SK-N-SH (cell line): ENCODE measurements at regions not wholly inside any gene's neighbourhood (a gene's known extent, or its start where the extent isn't known, plus 50 kb on each side); places are given as distances from the start of the nearest gene placed in this dataset.

Source experiments
- CTCF ChIA-PET: fragments of 300-600, 350-600 bp; formaldehyde crosslinking; extraction: SDS; loops from one replicate; lab custom pipeline; 2021; lab: Yijun Ruan, JAX
- POLR2A ChIA-PET: fragments of 350-600 bp; sonication (Branson Sonifier 250); formaldehyde crosslinking; extraction: SDS; loops from one replicate; lab custom pipeline; 2020; ENCODE audit warnings: antibody characterized with exemption, inconsistent platforms; lab: Yijun Ruan, JAX
- DNase-seq: peaks from one replicate; pipeline ENCODE4 v3.0.0; 2012
- H2AFZ ChIP-seq: fragments of 200-600 bp; sonication (generic); 2 replicates; pipeline ENCODE4 v1.8.1; 2016; ENCODE audit warnings: antibody characterized with exemption, mild to moderate bottlenecking, low read depth
- H3F3A ChIP-seq: fragments of 200-600 bp; sonication (generic); replicated peaks from 2 replicates; pipeline ENCODE3; 2016; ENCODE audit warnings: antibody characterized with exemption, mild to moderate bottlenecking; ENCODE audit not compliant: insufficient read depth
- H3K27ac ChIP-seq, 2 experiments: fragments of 200-500 bp in 1 of 2; fragments of 200-600 bp in 1 of 2; sonication (Bioruptor generic) in 1 of 2; sonication (generic), shearing (Covaris generic) in 1 of 2; 2 replicates each; pipeline versions ENCODE4 v1.5.1 to v1.6.1; 2014 to 2016; ENCODE audit warnings: low read depth in 2 of 2, inconsistent platforms in 1 of 2, low read length in 1 of 2, mild to moderate bottlenecking in 1 of 2, mixed read lengths in 1 of 2
- H3K27me3 ChIP-seq: fragments of 200-600 bp; sonication (generic), shearing (Covaris generic); 2 replicates; pipeline ENCODE4 v1.6.1; 2016; ENCODE audit warnings: mixed run types; ENCODE audit not compliant: insufficient read depth
- H3K36me3 ChIP-seq, 2 experiments: fragments of 200-500 bp in 1 of 2; fragments of 200-600 bp in 1 of 2; sonication (Bioruptor generic) in 1 of 2; sonication (generic) in 1 of 2; replicated peaks in 1 of 2; 2 replicates each; pipeline versions ENCODE3 to v1.5.1; 2014 to 2016; ENCODE audit warnings: low read length in 1 of 2, mild to moderate bottlenecking in 1 of 2; ENCODE audit not compliant: insufficient read depth in 2 of 2, control insufficient read depth in 1 of 2
- H3K4me1 ChIP-seq, 2 experiments: fragments of 200-500 bp in 1 of 2; fragments of 200-600 bp in 1 of 2; sonication (Bioruptor generic) in 1 of 2; sonication (generic), shearing (Covaris generic) in 1 of 2; 2 replicates each; pipeline versions ENCODE4 v1.5.1 to v1.6.1; 2014 to 2016; ENCODE audit warnings: low read depth in 1 of 2, low read length in 1 of 2, mixed run types in 1 of 2; ENCODE audit not compliant: insufficient read depth in 2 of 2, control insufficient read depth in 1 of 2
- H3K4me2 ChIP-seq: fragments of 200-600 bp; sonication (generic), shearing (Covaris generic); 2 replicates; pipeline ENCODE4 v1.6.1; 2017; ENCODE audit warnings: mixed run types
- H3K4me3 ChIP-seq, 2 experiments: fragments of 200-500 bp in 1 of 2; fragments of 200-600 bp in 1 of 2; sonication (Bioruptor generic) in 1 of 2; sonication (generic), shearing (Covaris generic) in 1 of 2; 2 replicates each; pipeline versions ENCODE4 v1.5.1 to v1.8.1; 2014 to 2016; ENCODE audit warnings: low read depth in 2 of 2, inconsistent platforms in 1 of 2, low read length in 1 of 2, mild to moderate bottlenecking in 1 of 2, mixed read lengths in 1 of 2, moderate library complexity in 1 of 2
- H3K79me2 ChIP-seq: fragments of 200-600 bp; sonication (generic); 2 replicates; pipeline ENCODE4 v1.8.1; 2017; ENCODE audit warnings: mild to moderate bottlenecking; ENCODE audit not compliant: insufficient read depth
- H3K9ac ChIP-seq: fragments of 200-600 bp; sonication (generic); 2 replicates; pipeline ENCODE4 v1.6.1; 2017; ENCODE audit warnings: mixed run types
- H3K9me2 ChIP-seq: fragments of 200-600 bp; sonication (generic); 2 replicates; pipeline ENCODE4 v1.6.1; 2017; ENCODE audit warnings: mixed run types
- H3K9me3 ChIP-seq: fragments of 200-600 bp; sonication (generic); 2 replicates; pipeline ENCODE4 v1.6.1; 2017; ENCODE audit warnings: mixed run types, mild to moderate bottlenecking, moderate library complexity
- H4K20me1 ChIP-seq: fragments of 200-600 bp; sonication (generic); 2 replicates; pipeline ENCODE4 v1.6.1; 2017; ENCODE audit warnings: mild to moderate bottlenecking, mixed run types; ENCODE audit not compliant: insufficient read depth
- CHD2 ChIP-seq: fragments of 150-350 bp; IDR thresholded peaks from 2 replicates; pipeline ENCODE4 v1.6.1; 2018; ENCODE audit warnings: low read length; ENCODE audit not compliant: partially characterized antibody
- ELF1 ChIP-seq: IDR thresholded peaks from 2 replicates; pipeline ENCODE4 v1.4.0; 2012
- FOSL2 ChIP-seq: IDR thresholded peaks from 2 replicates; pipeline ENCODE4 v1.4.0; 2012; ENCODE audit warnings: low read depth, mild to moderate bottlenecking, moderate library complexity, borderline replicate concordance
- GABPA ChIP-seq: IDR thresholded peaks from 2 replicates; pipeline ENCODE4 v1.4.0; 2012; ENCODE audit warnings: low read depth, mild to moderate bottlenecking
- JUND ChIP-seq: IDR thresholded peaks from 2 replicates; pipeline ENCODE4 v1.4.0; 2012
- NFIC ChIP-seq: IDR thresholded peaks from 2 replicates; pipeline ENCODE4 v1.4.0; 2012; ENCODE audit warnings: borderline replicate concordance
- NRF1 ChIP-seq: IDR thresholded peaks from 2 replicates; pipeline ENCODE4 v1.6.1; 2012; ENCODE audit warnings: low read depth, mild to moderate bottlenecking, low read length
- POLR2AphosphoS5 ChIP-seq: IDR thresholded peaks from 2 replicates; pipeline ENCODE4 v1.6.1; 2012; ENCODE audit warnings: low read depth, low read length
- RAD21 ChIP-seq: IDR thresholded peaks from 2 replicates; pipeline ENCODE4 v1.6.1; 2012; ENCODE audit warnings: mild to moderate bottlenecking, low read length
- RCOR1 ChIP-seq: fragments of 150-350 bp; IDR thresholded peaks from 2 replicates; pipeline ENCODE4 v1.6.1; 2017; ENCODE audit warnings: antibody characterized with exemption, low read length
- RXRA ChIP-seq: IDR thresholded peaks from 2 replicates; pipeline ENCODE4 v1.4.0; 2012; ENCODE audit warnings: low read depth, mild to moderate bottlenecking, borderline replicate concordance
- SMC3 ChIP-seq: IDR thresholded peaks from 2 replicates; pipeline ENCODE4 v1.6.1; 2012; ENCODE audit warnings: low read depth, low read length, improper control_type of control experiment
- TAF1 ChIP-seq: IDR thresholded peaks from 2 replicates; pipeline ENCODE4 v1.6.1; 2012; ENCODE audit warnings: low read depth, mild to moderate bottlenecking, low read length, moderate library complexity, borderline replicate concordance
- TEAD4 ChIP-seq: IDR thresholded peaks from 2 replicates; pipeline ENCODE4 v1.4.0; 2012; ENCODE audit warnings: mild to moderate bottlenecking, borderline replicate concordance; ENCODE audit not compliant: insufficient read depth
- WGBS: methylation state at CpG from one replicate; pipeline ENCODE4 v1.1.6; 2017; ENCODE audit warnings: low lambda C conversion rate; 5-methylcytosine and 5-hydroxymethylcytosine counted together
- TF ChIP-seq, protein P1 (sequence below): fragments of 150-350 bp; IDR thresholded peaks from 2 replicates; pipeline ENCODE4 v1.6.1; 2016; ENCODE audit warnings: mild to moderate bottlenecking, low read depth, low read length

DNA sequence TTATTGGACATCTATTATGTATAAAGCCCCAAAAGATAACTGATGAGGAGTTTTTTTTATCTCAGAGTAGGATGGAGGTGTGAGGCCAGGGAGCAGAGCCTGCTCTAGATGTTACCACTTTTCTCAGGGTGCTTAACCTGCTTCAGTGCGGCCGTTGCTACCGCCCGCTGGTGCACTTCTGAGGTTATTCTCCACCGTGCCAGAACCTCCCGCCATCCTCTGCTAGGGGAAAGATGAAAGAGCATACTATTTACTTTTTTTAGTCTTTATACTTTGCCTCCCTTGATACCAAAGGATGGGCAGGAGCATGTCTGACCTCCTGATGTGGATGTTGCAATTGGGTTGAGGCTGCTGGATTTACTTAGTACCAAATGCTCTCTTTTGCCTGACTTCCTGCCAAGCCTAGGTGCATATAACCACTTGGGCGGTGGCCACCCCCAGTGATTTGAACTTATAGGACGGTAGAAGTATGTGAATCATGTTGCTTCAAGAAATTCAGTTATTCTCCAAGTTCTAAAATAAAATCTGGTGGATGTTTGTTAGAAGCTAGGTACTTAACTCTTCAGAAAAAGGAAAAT, 71.1 kb upstream of the HSPB3 start:
- DNase-seq = no peak
- 82% methylated on average over 8 of the region's 8 CpGs for WGBS
- CTCF ChIA-PET = interaction anchor here (1.3 kb wide), 1 partner anchor 140 kb away, joined by 3 read pairs; no protein-coding TSS in a partner anchor

GRCh38 chr5:54383941-54384340, 71.6 kb upstream of the HSPB3 start:
- H3K27ac ChIP-seq = no peak overlapping the region; a peak in 1 of 4 replicates
- no peak overlapping the region for H2AFZ ChIP-seq
- H3K9me3 ChIP-seq = no peaks in the 10 kb centered on the region
- TF ChIP-seq RCOR1 (no peak), TEAD4 (no peak), SMC3 (no peak), POLR2AphosphoS5 (no peak), CHD2 (no peak), JUND (no peak), NRF1 (no peak), NFIC (no peak), ELF1 (no peak), RXRA (no peak), GABPA (no peak)
- H3K79me2 ChIP-seq = no peaks in the 10 kb centered on the region
- no peaks in the 10 kb centered on the region for H3K27me3 ChIP-seq
- no peak overlapping the region for H3K4me3 ChIP-seq
- DNase-seq = no peak
- 68% methylated on average over 2 of the region's 2 CpGs for WGBS
- no peaks in the 10 kb centered on the region for H3K36me3 ChIP-seq
- no peaks in the 10 kb centered on the region for H4K20me1 ChIP-seq
- H3F3A ChIP-seq = no peaks in the 10 kb centered on the region
- no peak overlapping the region for H3K9ac ChIP-seq
- H3K4me1 ChIP-seq = peaks cover 0 to 2% of the 10 kb centered on the region in 2 experiments; a peak in 2 of 4 replicates
- POLR2A ChIA-PET = no interaction called here
- no peaks in the 10 kb centered on the region for H3K9me2 ChIP-seq
- CTCF ChIA-PET = no interaction called here
- H3K4me2 ChIP-seq = no peak overlapping the region

More for the DNA sequence above, 71.1 kb upstream of the HSPB3 start:
- no peak overlapping the region for H3K4me2 ChIP-seq
- no peaks in the 10 kb centered on the region for H3K9me3 ChIP-seq
- H3K4me3 ChIP-seq = no peak overlapping the region
- H3K9ac ChIP-seq = no peak overlapping the region
- POLR2A ChIA-PET = no interaction called here
- H3K9me2 ChIP-seq = no peaks in the 10 kb centered on the region
- H4K20me1 ChIP-seq = no peaks in the 10 kb centered on the region
- no peaks in the 10 kb centered on the region for H3K79me2 ChIP-seq
- H3K36me3 ChIP-seq = no peaks in the 10 kb centered on the region
- TF ChIP-seq JUND (no peak), TAF1 (no peak), FOSL2 (no peak), RAD21 (no peak)
- TF ChIP-seq, protein P1, sequence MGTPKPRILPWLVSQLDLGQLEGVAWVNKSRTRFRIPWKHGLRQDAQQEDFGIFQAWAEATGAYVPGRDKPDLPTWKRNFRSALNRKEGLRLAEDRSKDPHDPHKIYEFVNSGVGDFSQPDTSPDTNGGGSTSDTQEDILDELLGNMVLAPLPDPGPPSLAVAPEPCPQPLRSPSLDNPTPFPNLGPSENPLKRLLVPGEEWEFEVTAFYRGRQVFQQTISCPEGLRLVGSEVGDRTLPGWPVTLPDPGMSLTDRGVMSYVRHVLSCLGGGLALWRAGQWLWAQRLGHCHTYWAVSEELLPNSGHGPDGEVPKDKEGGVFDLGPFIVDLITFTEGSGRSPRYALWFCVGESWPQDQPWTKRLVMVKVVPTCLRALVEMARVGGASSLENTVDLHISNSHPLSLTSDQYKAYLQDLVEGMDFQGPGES = no peak
- TF ChIP-seq, all 33 proteins: peak for 0
- no peaks in the 10 kb centered on the region for H3K27me3 ChIP-seq
- peaks cover 0 to 7% of the 10 kb centered on the region in 2 experiments; a peak in 2 of 4 replicates for H3K4me1 ChIP-seq
- no peak overlapping the region for H3K27ac ChIP-seq
- H3F3A ChIP-seq = peaks cover under 1% of the 10 kb centered on the region
- H2AFZ ChIP-seq = no peak overlapping the region
